NCI-H82 treated with DMSO at 0.1 percent for 48 hours (cell line): ENCODE measurements at regions not wholly inside any gene's neighbourhood (a gene's known extent, or its start where the extent isn't known, plus 50 kb on each side); places are given as distances from the start of the nearest gene placed in this dataset.
"Not testable (repeated sequence)": the region's sequence is repeated elsewhere in the genome, so short reads cannot be mapped to it uniquely, and the experiment has no call there.

Experiments
- DNase-seq: peaks from one replicate; lab custom pipeline; 2025; ENCODE audit not compliant: unreplicated experiment; lab: John Stamatoyannopoulos, UW

DNA sequence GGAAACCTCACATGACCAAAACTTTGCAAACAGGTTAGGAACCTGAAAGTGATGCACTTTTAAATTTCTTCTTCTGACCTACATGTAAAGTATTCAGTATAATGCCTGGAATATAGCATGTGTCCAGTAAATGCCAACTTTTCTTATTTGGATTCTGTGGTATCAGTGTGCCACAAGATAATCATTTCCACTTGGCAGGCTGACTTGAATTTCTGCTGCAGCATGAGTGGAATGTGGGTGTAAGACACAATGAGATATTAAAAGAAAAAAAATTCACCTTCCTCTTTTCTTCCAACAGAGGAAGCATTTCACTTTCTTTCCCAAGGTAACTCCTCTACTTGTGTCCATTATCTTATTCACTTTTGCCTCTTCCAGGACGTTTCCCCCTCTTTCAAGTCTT, 141.9 kb upstream of the PRKD1 start:
- DNase-seq = no peak

DNA sequence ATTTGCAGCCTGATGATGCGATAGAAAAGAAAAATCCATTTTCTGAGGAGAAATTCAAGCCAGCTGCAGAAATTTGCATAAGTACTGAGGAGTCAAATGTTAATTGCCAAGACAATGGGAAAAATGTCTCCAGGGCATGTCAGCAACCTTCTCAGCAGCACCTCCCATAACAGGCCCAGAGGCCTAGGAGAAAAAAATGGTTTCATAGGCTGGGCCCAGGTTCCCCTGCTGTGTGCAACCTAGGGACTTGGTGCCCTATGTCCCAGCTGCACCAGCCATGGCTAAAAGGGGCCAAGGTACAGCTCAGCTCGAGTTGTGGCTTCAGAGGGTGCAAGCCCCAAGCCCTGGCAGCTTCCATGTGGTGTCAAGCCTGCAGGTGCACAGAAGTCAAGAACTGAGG, 144.8 kb upstream of the PRKD1 start:
- DNase-seq = not testable (repeated sequence)

DNA sequence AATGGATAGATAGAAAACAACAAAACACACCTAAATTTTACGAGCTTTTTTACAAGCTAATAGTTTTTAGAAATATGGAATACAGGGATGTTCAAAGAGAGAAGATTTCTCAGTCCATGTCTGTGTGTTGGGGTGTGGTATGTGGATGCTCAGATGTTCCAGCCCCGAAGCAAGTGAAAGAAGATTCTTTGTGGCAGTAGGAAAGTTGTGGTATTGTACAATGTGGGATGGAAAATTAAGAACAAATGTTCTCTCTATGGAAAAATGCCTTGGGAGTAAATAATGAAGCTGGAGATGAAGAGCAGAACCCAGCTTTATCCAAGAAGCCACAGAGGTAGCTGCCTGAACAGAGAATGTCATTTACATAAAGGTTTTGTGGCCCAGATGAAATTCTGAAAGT, 150.3 kb upstream of the PRKD1 start:
- no peak for DNase-seq

DNA sequence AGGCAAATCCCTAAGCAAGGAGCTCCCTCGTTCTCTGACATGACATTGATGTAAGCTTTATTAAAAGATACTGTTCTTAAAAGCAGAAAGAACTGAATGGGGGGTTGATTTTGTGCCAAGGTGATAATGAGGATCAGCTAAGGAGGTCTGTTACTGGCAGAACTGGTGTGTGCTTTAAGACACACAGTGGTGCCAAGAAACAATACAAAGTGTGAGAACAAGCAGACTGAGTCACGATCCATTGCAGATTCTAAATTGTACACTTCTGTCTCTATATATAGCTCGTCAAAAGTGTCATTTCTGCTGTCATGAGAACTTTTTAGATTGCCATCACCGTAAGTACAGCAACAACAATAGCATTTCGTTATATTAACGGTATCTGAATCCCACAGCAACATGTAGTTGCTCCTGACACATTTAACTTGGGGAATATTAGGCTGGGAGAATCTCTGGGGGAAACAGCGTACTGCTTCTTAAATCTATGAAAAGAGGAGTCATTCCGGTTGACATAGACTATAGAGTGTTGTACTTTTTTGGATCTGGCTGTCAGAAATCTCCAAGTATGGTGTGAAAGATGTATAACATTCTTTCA, 151.3 kb upstream of the PRKD1 start:
- DNase-seq = no peak

DNA sequence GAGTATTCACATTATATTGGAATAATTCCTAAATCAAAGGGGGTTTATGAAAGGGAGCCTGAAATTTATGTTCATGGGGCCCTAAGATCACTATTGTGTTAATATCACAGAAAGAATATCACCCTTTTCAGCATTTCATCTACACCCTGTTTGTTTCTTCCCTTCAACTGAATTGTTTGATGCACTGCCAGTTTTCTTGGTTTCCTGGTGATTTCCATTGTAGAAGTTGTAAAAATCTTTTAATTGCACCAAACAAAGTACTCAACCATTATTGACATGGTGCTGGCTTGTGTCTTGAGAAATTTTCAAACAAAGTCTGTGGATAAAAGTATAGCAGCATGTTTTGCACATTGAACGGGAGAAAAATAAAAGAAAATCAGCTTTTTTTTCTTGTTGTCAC, 154.8 kb upstream of the PRKD1 start:
- DNase-seq = no peak

DNA sequence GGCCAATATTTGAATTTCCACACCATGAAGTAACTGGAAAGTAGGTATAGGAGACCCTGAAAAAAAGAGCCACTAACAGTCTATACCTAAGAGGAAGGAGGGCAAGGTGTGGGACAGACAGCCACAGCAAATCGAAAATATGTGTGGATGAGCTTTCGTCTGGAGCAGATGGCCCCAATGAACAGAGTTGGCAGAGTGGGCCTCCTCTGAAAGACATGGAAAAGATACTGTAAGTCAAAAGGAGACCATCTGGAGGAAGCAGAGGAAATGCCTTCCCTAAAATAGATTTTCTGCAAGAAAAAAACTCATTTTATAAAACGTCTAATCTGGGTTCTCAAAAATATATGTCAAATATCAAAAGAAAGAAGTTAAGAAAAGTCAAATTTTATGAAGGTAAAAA, 157.2 kb upstream of the PRKD1 start:
- DNase-seq = no peak

DNA sequence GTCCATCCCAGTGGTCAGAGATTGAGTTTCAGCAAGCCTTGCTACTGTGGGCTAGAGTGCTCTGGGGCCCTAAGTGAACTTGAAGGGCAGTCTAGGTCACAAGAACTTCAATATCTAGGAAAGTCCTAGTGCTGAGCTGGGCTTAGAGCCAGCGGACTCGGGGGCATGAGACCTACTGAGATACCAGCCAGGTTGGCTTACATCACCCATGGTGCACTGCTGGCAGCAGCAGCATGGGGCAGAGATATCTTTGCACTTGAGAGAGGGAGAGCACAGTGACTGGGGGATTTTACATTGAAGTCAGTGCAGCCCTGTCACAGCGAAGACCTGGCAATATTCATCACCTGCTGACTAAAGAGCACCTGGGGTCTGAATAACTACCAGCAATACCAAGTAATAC, 158.3 kb upstream of the PRKD1 start:
- no peak for DNase-seq

DNA sequence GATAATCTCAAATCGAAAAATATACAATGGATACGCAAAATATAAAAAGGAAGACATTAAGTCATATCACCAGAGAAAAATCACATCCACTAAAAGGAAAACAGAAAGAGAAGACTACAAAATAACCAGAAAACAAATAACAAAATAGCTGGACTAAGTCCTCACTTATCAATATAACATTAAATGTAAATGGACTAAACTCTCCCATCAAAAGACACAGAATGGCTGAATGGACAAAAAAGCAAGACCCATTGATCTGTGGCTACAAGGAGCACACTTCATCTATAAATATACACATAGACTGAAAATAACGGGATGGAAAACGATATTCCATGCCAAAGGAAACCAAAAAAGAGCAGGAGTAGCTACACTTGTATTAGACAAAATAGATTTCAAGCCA, 161.0 kb upstream of the PRKD1 start:
- no peak for DNase-seq

DNA sequence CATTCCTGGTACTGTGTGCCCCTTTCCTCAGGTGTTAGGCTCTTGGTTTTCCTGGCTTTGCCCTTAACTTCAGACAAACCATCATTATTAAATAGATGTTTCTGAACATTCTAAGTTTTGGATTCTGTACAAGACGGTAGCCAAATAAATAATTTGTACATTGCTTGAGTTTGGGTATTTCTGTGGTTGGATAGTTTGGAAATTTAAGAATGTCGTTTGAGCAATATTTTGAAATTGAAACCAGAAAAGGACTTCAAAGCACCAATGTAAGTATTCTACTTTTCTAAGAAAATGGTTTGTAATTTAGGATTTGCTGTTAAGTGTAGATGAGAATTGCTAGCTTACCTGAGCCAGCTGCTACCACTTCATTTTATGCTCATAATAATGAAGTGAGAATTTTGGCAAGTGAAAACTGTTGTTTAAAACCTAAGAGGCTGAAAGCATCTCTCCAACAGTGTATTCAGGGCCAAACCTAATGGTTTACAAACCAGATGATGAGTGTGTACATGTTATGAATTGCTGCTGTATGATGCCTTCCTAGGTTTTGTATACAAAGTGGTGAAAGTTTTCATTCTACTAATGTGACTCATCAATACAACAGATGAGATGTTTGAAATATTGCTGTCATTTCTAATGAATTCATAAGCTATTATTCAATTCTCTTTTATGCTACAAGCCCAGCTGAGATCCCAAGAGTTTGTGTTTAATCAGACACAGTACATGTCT, 181.5 kb upstream of the PRKD1 start:
- no peak for DNase-seq

DNA sequence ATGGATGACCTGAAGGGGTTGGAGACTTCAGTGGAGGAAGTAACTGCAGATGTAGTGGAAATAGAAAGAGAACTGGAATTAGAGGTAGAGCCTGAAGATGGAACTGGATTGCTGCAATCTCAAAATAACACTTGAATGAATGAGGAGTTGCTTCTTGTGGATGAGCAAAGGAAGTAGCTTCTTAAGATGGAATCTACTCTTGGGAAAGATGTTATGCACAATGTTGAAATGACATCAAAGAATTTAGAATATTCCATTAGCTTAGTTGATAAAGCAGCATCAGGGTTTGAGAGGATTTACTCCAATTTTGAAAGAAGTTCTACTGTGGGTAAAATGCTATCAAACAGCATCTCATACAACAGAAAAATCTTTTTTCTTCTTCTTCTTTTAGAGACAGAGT, 186.4 kb upstream of the PRKD1 start:
- no peak for DNase-seq

DNA sequence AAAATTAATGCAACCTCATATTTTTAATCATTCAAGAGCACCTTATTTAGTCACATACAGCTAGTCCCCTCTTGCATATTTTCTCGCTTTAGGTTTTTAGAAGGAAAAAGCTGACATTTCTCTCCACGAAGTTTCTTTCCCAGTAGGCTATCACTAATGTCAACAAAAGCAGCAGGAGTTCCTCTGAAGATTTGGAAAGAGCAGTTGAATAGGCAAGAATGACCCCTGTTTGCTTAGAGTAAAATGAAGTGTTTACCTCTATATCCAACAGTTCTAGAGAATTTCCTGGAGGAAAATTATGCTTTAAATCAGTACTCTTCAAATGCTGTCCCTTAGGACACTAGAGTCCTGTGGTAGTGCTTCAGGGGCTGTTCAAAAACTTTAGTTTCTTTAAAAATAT, 188.1 kb upstream of the PRKD1 start:
- DNase-seq = no peak

DNA sequence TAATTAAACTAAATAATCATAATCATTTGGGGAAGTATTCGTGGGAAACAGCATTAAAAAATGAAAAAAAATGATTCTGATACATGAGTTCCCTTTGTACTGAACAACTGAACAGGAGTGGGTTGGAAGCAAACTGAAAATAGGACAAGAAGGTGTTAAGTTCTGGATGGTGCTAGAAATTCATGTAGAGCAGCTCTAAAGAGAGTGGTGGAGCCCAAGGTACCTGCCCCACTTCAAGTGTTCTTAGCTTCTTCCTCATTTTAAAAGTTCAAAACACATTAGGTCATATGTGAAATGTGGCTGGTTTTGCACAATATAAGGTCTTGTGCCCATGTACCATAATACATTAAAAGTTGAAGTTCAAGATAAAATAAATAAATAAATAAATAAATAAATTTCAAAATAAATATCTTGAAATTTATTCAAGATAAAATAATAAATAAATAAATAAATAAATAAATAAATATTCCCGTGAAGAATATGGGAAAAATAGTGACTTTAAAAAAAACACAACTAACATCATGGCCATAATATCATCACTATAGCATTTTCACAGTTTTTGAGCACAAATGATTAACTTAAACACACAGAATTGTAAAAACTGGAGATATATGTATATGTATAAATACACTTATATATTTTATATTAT, 191.5 kb upstream of the PRKD1 start:
- DNase-seq = no peak

DNA sequence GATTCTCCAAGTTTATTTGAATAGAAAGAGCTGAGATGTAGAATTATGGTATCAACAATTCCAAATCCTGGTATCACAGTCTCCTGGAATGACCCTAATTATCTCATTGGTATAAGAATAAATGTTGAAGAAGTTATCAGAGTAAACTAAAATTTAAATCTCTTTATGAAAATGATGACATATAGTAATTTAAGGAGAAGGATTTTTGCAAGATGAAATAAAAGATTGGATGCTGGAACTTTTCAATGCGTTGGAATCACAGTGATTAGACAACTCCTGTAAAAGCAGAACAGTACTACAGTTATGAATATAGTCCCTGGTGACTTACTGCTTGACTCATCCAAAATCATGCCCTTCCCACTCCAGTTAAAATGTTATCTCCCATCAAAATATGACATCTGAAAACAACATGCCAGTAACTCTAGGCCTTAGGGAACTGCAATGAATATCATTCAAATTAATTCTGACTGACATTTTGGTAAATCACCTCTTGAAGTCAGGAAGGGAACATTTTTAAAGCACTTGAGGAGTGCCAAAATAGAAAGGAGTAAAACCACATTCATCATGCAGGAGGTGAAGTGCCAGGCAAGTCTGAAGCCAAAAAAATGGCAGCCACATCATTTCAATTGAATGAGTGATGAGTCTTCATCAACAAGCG, 197.8 kb upstream of the PRKD1 start:
- no peak for DNase-seq

DNA sequence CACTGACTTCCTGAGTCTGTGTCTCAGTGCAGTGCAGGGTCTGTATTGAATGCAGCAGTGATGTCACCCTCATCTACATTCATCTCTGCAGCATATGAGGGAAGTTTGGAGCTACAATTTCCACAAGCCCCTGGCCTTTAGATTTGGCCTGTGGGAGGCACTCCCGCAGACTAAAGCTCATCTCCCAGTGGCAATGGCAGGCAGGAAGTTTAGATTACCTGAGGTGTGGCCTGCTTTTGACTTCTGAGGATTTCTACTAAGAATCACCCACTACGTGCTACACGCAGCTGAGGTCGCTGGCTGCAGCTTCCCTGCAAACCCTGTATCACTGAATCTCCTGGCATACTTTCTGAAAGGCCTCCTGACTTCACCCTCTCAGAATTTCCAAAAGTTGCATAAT, 202.2 kb upstream of the PRKD1 start:
- DNase-seq = no peak

DNA sequence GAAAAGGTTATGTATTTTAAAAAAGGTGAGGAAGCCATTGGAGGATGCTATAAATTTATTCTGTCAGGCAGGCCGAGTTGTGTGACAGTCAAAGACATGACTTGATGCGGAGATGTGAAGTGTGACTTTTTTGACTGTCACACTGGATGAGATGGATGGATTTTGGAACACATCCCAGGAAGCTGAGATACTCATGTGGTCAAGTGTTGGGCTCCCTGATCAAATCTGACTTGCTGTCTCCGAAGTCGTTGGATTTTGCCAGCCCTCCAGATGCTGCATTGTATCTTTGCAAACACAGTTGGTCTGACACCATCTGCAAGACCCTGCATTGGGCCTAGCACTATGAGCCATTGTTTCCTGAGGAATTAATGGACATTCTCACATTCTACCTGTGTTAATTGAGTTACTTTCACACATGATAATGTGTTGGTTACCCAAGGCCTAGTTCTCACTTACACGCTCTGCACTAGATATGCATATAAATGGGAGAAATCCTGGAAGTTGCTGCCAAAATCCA, 204.0 kb upstream of the PRKD1 start:
- DNase-seq = no peak

DNA sequence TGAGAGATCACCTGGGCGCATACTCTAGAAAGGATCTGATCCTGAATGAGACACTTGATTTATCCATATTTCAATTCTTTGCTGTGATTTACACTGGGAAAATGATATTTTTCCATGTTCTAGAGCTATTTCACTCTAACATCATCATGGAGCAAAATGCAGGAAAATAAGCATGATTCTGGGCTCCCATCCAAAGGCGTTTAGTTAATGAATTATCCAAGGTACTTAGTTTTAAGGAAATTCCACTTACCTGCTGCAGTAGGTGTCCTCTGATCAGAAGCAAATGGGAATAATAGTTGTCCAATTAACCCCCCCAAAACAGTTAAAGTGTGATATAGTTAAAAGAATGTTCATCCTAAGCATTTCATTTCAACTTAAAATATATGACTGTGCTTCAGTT, 204.5 kb upstream of the PRKD1 start:
- no peak for DNase-seq

DNA sequence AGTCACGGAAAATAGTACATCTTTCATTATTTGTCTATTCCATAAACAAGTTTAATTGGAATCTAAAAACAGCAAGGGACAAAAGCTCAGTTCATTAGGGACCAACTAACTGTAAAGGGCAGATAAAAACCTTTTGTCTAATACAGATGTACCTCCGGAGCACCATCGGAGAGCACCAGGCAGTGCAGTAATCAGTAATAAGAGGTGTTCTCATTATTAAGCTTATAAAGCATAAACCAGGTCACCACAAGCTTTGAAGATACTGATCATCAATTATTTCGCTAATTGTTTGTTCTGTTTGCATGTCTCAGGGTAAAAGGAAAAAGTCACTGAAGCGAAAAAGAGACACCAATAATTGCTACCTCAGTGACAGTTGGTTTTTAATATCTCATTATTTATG, 207.3 kb upstream of the PRKD1 start:
- no peak for DNase-seq

DNA sequence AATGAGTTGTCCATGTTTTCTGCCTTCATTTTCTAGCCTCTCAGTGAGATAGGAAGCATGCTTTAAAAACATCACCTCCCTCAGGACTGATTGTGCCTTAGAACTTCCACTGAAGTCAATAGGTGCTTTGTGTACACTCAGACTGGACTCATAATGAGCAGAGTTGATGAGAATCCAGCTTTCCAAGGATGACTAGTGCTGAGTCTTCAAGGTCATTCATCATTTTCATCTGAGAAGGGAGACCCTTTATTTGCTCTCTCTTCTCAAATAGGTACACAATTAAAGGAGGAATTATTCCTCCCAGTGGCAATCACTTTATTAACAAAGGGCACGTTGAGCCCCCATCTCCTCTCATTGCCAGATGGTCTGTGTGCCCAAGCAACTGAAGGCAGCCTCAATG, 210.9 kb upstream of the PRKD1 start:
- no peak for DNase-seq

DNA sequence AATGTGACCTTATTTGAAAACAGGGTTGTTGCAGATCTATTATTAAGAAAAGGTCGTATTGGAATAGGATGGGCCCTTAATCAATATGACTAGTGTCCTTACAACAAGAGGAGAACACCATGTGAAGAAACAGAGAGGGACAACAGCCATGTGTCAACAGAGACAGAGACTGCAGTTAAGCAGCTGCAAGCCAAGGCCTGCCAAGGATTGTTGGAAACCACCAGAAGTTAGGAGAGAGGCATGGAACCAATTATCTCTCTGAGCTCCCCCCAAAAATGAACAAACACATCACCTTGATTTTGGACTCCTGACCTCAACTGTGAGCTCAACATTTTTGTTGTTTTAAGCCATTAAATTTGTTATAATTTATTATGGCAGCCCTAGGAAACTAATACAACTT, 214.6 kb upstream of the PRKD1 start:
- DNase-seq = no peak

DNA sequence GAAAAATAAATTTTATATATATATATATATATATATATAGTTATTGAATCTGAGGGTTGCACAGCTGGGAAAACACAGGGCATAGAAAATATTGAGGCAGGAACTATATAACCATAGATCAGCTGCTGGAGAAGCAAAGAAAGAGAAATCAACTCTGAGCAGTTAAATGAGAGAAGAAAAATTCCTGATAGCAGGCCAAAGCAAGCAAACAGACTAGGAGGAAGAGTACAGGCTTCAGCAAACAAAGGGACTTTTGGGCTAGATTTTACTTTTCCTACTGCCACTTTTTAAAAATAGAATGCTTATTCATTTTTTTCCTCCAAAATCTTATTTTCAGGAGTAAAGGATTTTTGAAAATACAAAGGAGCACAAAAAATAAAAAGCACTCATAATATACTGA, 216.0 kb upstream of the PRKD1 start:
- DNase-seq = no peak

DNA sequence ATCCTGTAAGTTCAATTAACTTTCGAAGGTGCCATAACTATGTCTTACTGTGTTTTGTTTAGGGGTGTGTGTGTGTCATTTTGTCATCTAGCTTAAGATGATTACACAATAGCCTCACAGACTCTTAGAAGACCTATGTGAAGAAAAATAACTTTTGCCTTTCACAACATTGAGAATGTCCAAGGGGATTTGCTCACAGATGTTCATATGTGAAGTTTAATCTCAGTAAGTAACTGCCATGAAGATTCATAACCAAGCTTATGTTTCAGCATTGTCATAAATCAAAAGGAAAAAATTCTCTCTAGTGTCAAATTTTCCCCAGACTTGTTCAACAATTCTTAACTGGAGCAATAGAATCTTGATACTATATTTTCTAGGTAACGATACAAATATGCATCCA, 226.1 kb upstream of the PRKD1 start:
- no peak for DNase-seq

DNA sequence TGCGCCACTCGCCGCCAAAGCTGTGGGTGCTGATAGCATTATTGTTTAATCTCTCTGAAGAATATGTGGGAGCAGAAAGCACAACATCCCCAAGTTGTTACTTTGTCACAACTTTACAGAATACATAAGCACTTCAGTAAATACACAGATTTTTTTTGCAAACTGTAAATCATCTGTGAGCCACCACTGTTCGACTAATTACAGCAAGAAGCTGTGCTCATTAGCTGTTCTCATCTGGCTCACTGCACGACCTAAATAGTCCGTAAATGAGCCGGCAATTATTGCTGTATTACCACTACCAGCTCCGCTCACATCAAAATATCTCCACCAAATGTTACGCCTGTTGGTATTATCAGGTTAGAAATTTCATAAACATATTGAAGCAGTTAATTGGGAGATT, 228.9 kb upstream of the PRKD1 start:
- no peak for DNase-seq
